ENCODE measurements at regions not wholly inside any gene's neighbourhood (a gene's known extent, or its start where the extent isn't known, plus 50 kb on each side); places are given as distances from the start of the nearest gene placed in this dataset.
A peak's percentile ranks its signal among the peaks of the same experiment; 100 is the strongest.

- H3K4me3 ChIP-seq (ENCODE audit: low read depth, low read length): no peak overlapping the region
- Mint-ChIP-seq H3K36me3 (no peaks in the 10 kb centered on the region), H3K27ac (no peak overlapping the region), H3K4me3 (peak overlapping the region in 1 of 4 donors; percentile 38), H3K9me3 (peaks cover 0 to 3% (median 0%) of the 10 kb centered on the region in 7 donors), H3K27me3 (peaks cover 5% of the 10 kb centered on the region), H3K4me1 (peaks cover 0 to 30% (median 6%) of the 10 kb centered on the region in 4 donors)
- no peaks in the 10 kb centered on the region for H3K27me3 ChIP-seq (ENCODE audit: control insufficient read depth, insufficient read depth, low read length)
- no peak for ATAC-seq (ENCODE audit: low read depth in 2 of 2)
- no peaks in the 10 kb centered on the region for H3K9me3 ChIP-seq (ENCODE audit: control insufficient read depth in 2 of 2, low read length in 2 of 2)
- H3K27ac ChIP-seq (ENCODE audit: insufficient read depth, low read length, poor library complexity, severe bottlenecking): no peak overlapping the region
- no peaks in the 10 kb centered on the region for H3K36me3 ChIP-seq (ENCODE audit: control insufficient read depth, insufficient read depth, low read length)
- H3K4me1 ChIP-seq (ENCODE audit: control insufficient read depth, insufficient read depth, low read length, poor library complexity, severe bottlenecking): no peaks in the 10 kb centered on the region
- DNase-seq: no peak
Observed at GRCh38 chr2:59886759-59887158, 666.7 kb downstream of the BCL11A start.

- H3K4me1 ChIP-seq (ENCODE audit: control insufficient read depth, insufficient read depth, low read length, poor library complexity, severe bottlenecking): no peaks in the 10 kb centered on the region
- ATAC-seq (ENCODE audit: low read depth in 2 of 2): no peak
- no peaks in the 10 kb centered on the region for H3K27me3 ChIP-seq (ENCODE audit: control insufficient read depth, insufficient read depth, low read length)
- Mint-ChIP-seq H3K36me3 (no peaks in the 10 kb centered on the region), H3K4me3 (peak overlapping the region in 1 of 4 donors; percentile 49), H3K27ac (peak overlapping the region in 1 of 3 donors; percentile 44), H3K9me3 (peaks cover 0 to 2% (median 0%) of the 10 kb centered on the region in 7 donors), H3K27me3 (peaks cover 5% of the 10 kb centered on the region), H3K4me1 (peaks cover 0 to 30% (median 6%) of the 10 kb centered on the region in 4 donors)
- H3K4me3 ChIP-seq (ENCODE audit: low read depth, low read length): no peak overlapping the region
- no peak for DNase-seq
- no peaks in the 10 kb centered on the region for H3K9me3 ChIP-seq (ENCODE audit: control insufficient read depth in 2 of 2, low read length in 2 of 2)
- H3K27ac ChIP-seq (ENCODE audit: insufficient read depth, low read length, poor library complexity, severe bottlenecking): no peak overlapping the region
- H3K36me3 ChIP-seq (ENCODE audit: control insufficient read depth, insufficient read depth, low read length): no peaks in the 10 kb centered on the region
Observed at GRCh38 chr2:59885541-59885940, 667.9 kb downstream of the BCL11A start.

GRCh38 chr2:59884166-59884565 lies 669.3 kb downstream of the BCL11A start:
- Histone ChIP-seq H3K4me3 (ENCODE audit: low read depth, low read length) (no peak overlapping the region), H3K27me3 (ENCODE audit: control insufficient read depth, insufficient read depth, low read length) (no peaks in the 10 kb centered on the region), H3K4me1 (ENCODE audit: control insufficient read depth, insufficient read depth, low read length, poor library complexity, severe bottlenecking) (no peaks in the 10 kb centered on the region), H3K27ac (ENCODE audit: insufficient read depth, low read length, poor library complexity, severe bottlenecking) (no peak overlapping the region), H3K9me3 (ENCODE audit: control insufficient read depth in 2 of 2, low read length in 2 of 2) (no peaks in the 10 kb centered on the region), H3K36me3 (ENCODE audit: control insufficient read depth, insufficient read depth, low read length) (no peaks in the 10 kb centered on the region)
- ATAC-seq (ENCODE audit: low read depth in 2 of 2) (no peak), DNase-seq (no peak)
- H3K9me3 Mint-ChIP-seq: no peaks in the 10 kb centered on the region
- no peaks in the 10 kb centered on the region for H3K36me3 Mint-ChIP-seq
- no peak overlapping the region for H3K4me3 Mint-ChIP-seq
- no peaks in the 10 kb centered on the region for H3K27me3 Mint-ChIP-seq
- H3K4me1 Mint-ChIP-seq: peaks cover 0 to 30% (median 6%) of the 10 kb centered on the region in 4 donors
- no peak overlapping the region for H3K27ac Mint-ChIP-seq

GRCh38 chr2:59882822-59883221 lies 670.6 kb downstream of the BCL11A start:
- H3K4me1 Mint-ChIP-seq: peaks cover 0 to 22% (median 5%) of the 10 kb centered on the region in 4 donors
- Histone ChIP-seq H3K36me3 (ENCODE audit: control insufficient read depth, insufficient read depth, low read length) (no peaks in the 10 kb centered on the region), H3K4me1 (ENCODE audit: control insufficient read depth, insufficient read depth, low read length, poor library complexity, severe bottlenecking) (no peaks in the 10 kb centered on the region), H3K4me3 (ENCODE audit: low read depth, low read length) (no peak overlapping the region), H3K9me3 (ENCODE audit: control insufficient read depth in 2 of 2, low read length in 2 of 2) (no peaks in the 10 kb centered on the region), H3K27ac (ENCODE audit: insufficient read depth, low read length, poor library complexity, severe bottlenecking) (no peak overlapping the region), H3K27me3 (ENCODE audit: control insufficient read depth, insufficient read depth, low read length) (no peaks in the 10 kb centered on the region)
- DNase-seq (no peak), ATAC-seq (ENCODE audit: low read depth in 2 of 2) (no peak)
- no peaks in the 10 kb centered on the region for H3K27me3 Mint-ChIP-seq
- no peak overlapping the region for H3K27ac Mint-ChIP-seq
- no peak overlapping the region for H3K4me3 Mint-ChIP-seq
- H3K36me3 Mint-ChIP-seq: no peaks in the 10 kb centered on the region
- H3K9me3 Mint-ChIP-seq: no peaks in the 10 kb centered on the region

- Mint-ChIP-seq H3K9me3 (no peaks in the 10 kb centered on the region), H3K27ac (no peak overlapping the region), H3K4me1 (peaks cover 0 to 17% (median 3%) of the 10 kb centered on the region in 4 donors), H3K36me3 (no peaks in the 10 kb centered on the region), H3K27me3 (no peaks in the 10 kb centered on the region), H3K4me3 (no peak overlapping the region)
- H3K9me3 ChIP-seq (ENCODE audit: control insufficient read depth in 2 of 2, low read length in 2 of 2): no peaks in the 10 kb centered on the region
- no peak overlapping the region for H3K4me3 ChIP-seq (ENCODE audit: low read depth, low read length)
- ATAC-seq (ENCODE audit: low read depth in 2 of 2) (no peak), DNase-seq (no peak)
- H3K36me3 ChIP-seq (ENCODE audit: control insufficient read depth, insufficient read depth, low read length): no peaks in the 10 kb centered on the region
- H3K27me3 ChIP-seq (ENCODE audit: control insufficient read depth, insufficient read depth, low read length): no peaks in the 10 kb centered on the region
- H3K4me1 ChIP-seq (ENCODE audit: control insufficient read depth, insufficient read depth, low read length, poor library complexity, severe bottlenecking): no peaks in the 10 kb centered on the region
- no peak overlapping the region for H3K27ac ChIP-seq (ENCODE audit: insufficient read depth, low read length, poor library complexity, severe bottlenecking)
Observed at GRCh38 chr2:59882279-59882678, 671.2 kb downstream of the BCL11A start.

- no peaks in the 10 kb centered on the region for H3K9me3 ChIP-seq (ENCODE audit: control insufficient read depth in 2 of 2, low read length in 2 of 2)
- Mint-ChIP-seq H3K36me3 (no peaks in the 10 kb centered on the region), H3K27me3 (no peaks in the 10 kb centered on the region), H3K4me3 (no peak overlapping the region), H3K9me3 (no peaks in the 10 kb centered on the region), H3K27ac (no peak overlapping the region), H3K4me1 (peaks cover 0 to 9% (median 0%) of the 10 kb centered on the region in 4 donors)
- no peaks in the 10 kb centered on the region for H3K4me1 ChIP-seq (ENCODE audit: control insufficient read depth, insufficient read depth, low read length, poor library complexity, severe bottlenecking)
- ATAC-seq (ENCODE audit: low read depth in 2 of 2) (no peak), DNase-seq (no peak)
- H3K4me3 ChIP-seq (ENCODE audit: low read depth, low read length): no peak overlapping the region
- no peak overlapping the region for H3K27ac ChIP-seq (ENCODE audit: insufficient read depth, low read length, poor library complexity, severe bottlenecking)
- H3K27me3 ChIP-seq (ENCODE audit: control insufficient read depth, insufficient read depth, low read length): no peaks in the 10 kb centered on the region
- H3K36me3 ChIP-seq (ENCODE audit: control insufficient read depth, insufficient read depth, low read length): no peaks in the 10 kb centered on the region
Observed at GRCh38 chr2:59881218-59881617, 672.2 kb downstream of the BCL11A start.

- Histone ChIP-seq H3K27ac (ENCODE audit: insufficient read depth, low read length, poor library complexity, severe bottlenecking) (no peak overlapping the region), H3K9me3 (ENCODE audit: control insufficient read depth in 2 of 2, low read length in 2 of 2) (no peaks in the 10 kb centered on the region), H3K4me3 (ENCODE audit: low read depth, low read length) (no peak overlapping the region), H3K27me3 (ENCODE audit: control insufficient read depth, insufficient read depth, low read length) (no peaks in the 10 kb centered on the region), H3K4me1 (ENCODE audit: control insufficient read depth, insufficient read depth, low read length, poor library complexity, severe bottlenecking) (no peaks in the 10 kb centered on the region), H3K36me3 (ENCODE audit: control insufficient read depth, insufficient read depth, low read length) (no peaks in the 10 kb centered on the region)
- no peak overlapping the region for H3K27ac Mint-ChIP-seq
- no peaks in the 10 kb centered on the region for H3K36me3 Mint-ChIP-seq
- no peak for ATAC-seq (ENCODE audit: low read depth in 2 of 2)
- H3K27me3 Mint-ChIP-seq: no peaks in the 10 kb centered on the region
- H3K9me3 Mint-ChIP-seq: no peaks in the 10 kb centered on the region
- no peak overlapping the region for H3K4me3 Mint-ChIP-seq
- DNase-seq: no peak
- no peaks in the 10 kb centered on the region for H3K4me1 Mint-ChIP-seq
Observed at GRCh38 chr2:59879700-59880131, 673.7 kb downstream of the BCL11A start.

GRCh38 chr2:59875836-59876235 lies 677.6 kb downstream of the BCL11A start:
- Histone ChIP-seq H3K27ac (ENCODE audit: insufficient read depth, low read length, poor library complexity, severe bottlenecking) (no peak overlapping the region), H3K4me1 (ENCODE audit: control insufficient read depth, insufficient read depth, low read length, poor library complexity, severe bottlenecking) (no peaks in the 10 kb centered on the region), H3K4me3 (ENCODE audit: low read depth, low read length) (no peak overlapping the region), H3K36me3 (ENCODE audit: control insufficient read depth, insufficient read depth, low read length) (no peaks in the 10 kb centered on the region), H3K9me3 (ENCODE audit: control insufficient read depth in 2 of 2, low read length in 2 of 2) (no peaks in the 10 kb centered on the region), H3K27me3 (ENCODE audit: control insufficient read depth, insufficient read depth, low read length) (no peaks in the 10 kb centered on the region)
- DNase-seq (no peak), ATAC-seq (ENCODE audit: low read depth in 2 of 2) (no peak)
- Mint-ChIP-seq H3K36me3 (no peaks in the 10 kb centered on the region), H3K4me3 (no peak overlapping the region), H3K27me3 (no peaks in the 10 kb centered on the region), H3K9me3 (no peaks in the 10 kb centered on the region), H3K27ac (no peak overlapping the region), H3K4me1 (no peaks in the 10 kb centered on the region)

Data from CD4-positive, CD25-positive, alpha-beta regulatory T cell (primary cell).